ENCODE measurements at regions not wholly inside any gene's neighbourhood (a gene's known extent, or its start where the extent isn't known, plus 50 kb on each side); places are given as distances from the start of the nearest gene placed in this dataset.
"Not testable (repeated sequence)": the region's sequence is repeated elsewhere in the genome, so short reads cannot be mapped to it uniquely, and the experiment has no call there.

DNA sequence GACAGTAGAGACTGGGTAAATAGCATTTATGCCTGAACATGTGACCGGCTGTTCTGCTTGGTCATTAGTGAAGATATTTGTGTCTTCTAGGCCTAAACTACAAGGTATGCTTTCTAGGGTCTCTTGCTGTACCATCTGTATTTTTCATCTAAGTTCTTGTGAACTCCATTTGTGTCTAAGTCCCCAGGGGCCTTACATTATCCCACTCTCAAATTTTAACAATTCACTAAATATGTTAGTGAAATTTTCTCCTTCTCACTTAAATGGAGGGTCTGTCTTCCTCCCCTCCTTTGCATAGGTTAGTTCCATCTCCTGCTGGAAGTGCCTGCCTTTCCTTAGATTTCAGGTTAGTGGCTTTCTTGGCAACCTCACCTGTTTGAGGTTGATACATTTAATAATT is 382.6 kb downstream of the RAD51AP2 start:
- no peak overlapping the region for H3K4me3 ChIP-seq (ENCODE audit: low read depth, low read length)
- DNase-seq (ENCODE audit: low read depth, low spot score): no peak
- no peak for TF ChIP-seq CTCF (IDR thresholded peaks at IDR 0.05; ENCODE audit: insufficient read depth, low read length, missing control alignments)
- CTCF ChIA-PET: no interaction called here
- POLR2A ChIA-PET: no interaction called here

GRCh38 chr2:17133052-17133671 is 385.1 kb downstream of the RAD51AP2 start:
- ChIA-PET CTCF (no interaction called here), POLR2A (no interaction called here)
- no peak overlapping the region for H3K4me3 ChIP-seq (ENCODE audit: low read depth, low read length)
- no peak for DNase-seq (ENCODE audit: low read depth, low spot score)
- TF ChIP-seq CTCF (IDR thresholded peaks at IDR 0.05; ENCODE audit: insufficient read depth, low read length, missing control alignments): no peak

- POLR2A ChIA-PET, CTCF ChIA-PET: not testable (repeated sequence)
These were observed 387.6 kb downstream of the RAD51AP2 start for GRCh38 chr2:17130627-17131026.

DNA sequence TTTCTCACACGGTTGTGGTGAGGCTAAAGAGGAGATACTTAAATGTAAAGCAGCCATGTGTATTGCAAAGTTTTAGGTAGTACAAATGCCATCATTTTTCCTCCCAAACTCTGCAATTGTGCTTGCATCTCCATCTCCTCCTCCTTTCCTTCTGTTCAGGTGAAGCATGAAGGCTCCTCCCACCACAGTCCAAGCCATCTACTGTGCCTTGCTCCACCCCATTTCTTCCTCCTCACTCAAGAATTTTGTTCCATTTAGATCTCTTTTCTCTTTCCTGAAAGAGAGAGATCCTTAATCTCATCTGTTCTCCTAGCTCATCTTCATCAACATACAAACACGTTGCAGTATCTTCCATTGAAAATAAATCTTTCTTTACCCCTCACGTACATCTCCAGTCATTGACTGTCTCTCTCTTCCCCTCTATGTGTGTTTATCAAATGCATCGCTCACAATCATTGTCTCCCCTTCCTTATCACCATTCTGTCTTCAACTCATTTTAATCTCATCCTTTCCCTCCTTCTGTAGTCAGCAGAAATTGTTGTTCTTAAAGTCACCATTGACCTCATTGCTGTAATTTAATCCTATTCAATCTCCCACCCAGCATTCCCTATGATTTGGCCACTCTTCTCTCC is 392.1 kb downstream of the RAD51AP2 start:
- CTCF ChIA-PET: no interaction called here
- no peak for DNase-seq (ENCODE audit: low read depth, low spot score)
- TF ChIP-seq CTCF (IDR thresholded peaks at IDR 0.05; ENCODE audit: insufficient read depth, low read length, missing control alignments): no peak
- POLR2A ChIA-PET: no interaction called here
- H3K4me3 ChIP-seq (ENCODE audit: low read depth, low read length): no peak overlapping the region

More at GRCh38 chr2:17130627-17131026, 387.6 kb downstream of the RAD51AP2 start:
- H3K4me3 ChIP-seq (ENCODE audit: low read depth, low read length); DNase-seq (ENCODE audit: low read depth, low spot score): not testable (repeated sequence)

DNA sequence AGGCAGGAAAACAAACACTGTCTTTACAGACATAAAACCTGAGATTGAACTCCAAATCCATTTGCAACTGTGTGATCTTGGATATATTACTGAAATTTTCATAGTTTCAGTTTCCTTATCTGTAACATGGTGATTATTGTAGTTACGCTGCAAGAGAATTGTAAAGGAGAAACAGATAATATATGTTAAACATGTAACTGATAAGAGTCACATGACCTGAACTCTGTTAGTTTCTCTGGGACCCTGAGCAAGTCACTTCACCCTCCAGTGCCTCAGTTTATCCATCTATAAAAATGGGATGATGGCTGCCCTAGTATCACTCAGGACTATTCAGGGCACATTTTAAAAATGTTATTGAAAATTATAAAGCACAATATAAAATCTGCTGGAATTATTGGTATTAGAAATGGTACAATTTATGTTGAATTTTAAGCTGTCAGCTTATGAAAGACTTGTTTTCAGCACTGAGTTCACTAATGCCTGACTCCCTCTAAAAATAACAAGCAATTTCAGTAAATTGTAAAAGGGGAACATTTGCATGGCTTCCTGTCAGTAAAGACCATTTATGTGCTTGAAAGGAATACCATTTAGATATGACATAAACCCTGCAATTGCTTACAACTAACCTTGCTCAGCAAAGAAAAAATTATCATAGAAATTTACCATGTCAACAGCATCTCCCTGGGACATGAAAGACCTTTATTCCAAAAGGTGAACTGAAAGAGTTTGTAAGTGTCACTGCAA is 393.5 kb downstream of the RAD51AP2 start:
- TF ChIP-seq CTCF (IDR thresholded peaks at IDR 0.05; ENCODE audit: insufficient read depth, low read length, missing control alignments): no peak
- DNase-seq (ENCODE audit: low read depth, low spot score): no peak
- no peak overlapping the region for H3K4me3 ChIP-seq (ENCODE audit: low read depth, low read length)
- ChIA-PET CTCF (no interaction called here), POLR2A (no interaction called here)

GRCh38 chr2:17122887-17123501 is 395.2 kb downstream of the RAD51AP2 start:
- TF ChIP-seq CTCF (IDR thresholded peaks at IDR 0.05; ENCODE audit: insufficient read depth, low read length, missing control alignments): no peak
- no peak overlapping the region for H3K4me3 ChIP-seq (ENCODE audit: low read depth, low read length)
- ChIA-PET CTCF (no interaction called here), POLR2A (no interaction called here)
- DNase-seq (ENCODE audit: low read depth, low spot score): no peak

Data from AG04449 (cell line).